LNCaP clone FGC (cell line): ENCODE measurements at regions not wholly inside any gene's neighbourhood (a gene's known extent, or its start where the extent isn't known, plus 50 kb on each side); places are given as distances from the start of the nearest gene placed in this dataset.
"Not testable (repeated sequence)": the region's sequence is repeated elsewhere in the genome, so short reads cannot be mapped to it uniquely, and the experiment has no call there.

Experiments
- DNase-seq: peaks from one replicate; pipeline ENCODE4 v3.0.0-alpha.2; 2011; ENCODE audit warnings: low read depth
- H3K4me3 ChIP-seq: 2 replicates; pipeline ENCODE4 v1.5.1; 2011; ENCODE audit warnings: mild to moderate bottlenecking, low read depth, low read length, control low read depth
- TF ChIP-seq, protein P1 (sequence below): IDR thresholded peaks from 2 replicates; pipeline ENCODE4 v1.5.1; 2012; ENCODE audit warnings: mild to moderate bottlenecking; ENCODE audit not compliant: control insufficient read depth, insufficient read depth; ENCODE audit errors: extremely low read depth

DNA sequence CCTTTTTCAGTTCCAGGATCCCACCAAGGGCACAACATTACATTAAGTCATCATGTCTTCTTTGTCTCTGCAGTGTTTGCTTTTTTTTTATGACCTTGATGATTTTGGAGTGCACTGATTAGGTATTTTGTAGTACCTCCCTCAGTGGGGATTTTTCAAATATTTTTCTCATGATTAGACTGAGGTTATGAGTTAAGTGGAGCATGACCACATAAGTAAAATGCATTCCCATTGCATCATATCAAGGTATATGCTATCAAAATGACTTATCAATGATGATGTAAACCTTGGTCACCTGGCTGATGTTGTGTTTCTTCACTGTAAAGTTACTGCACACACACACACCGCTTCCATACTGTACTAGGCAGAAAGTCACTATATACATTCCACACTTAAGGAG lies 96.7 kb upstream of the TRPC4 start:
- DNase-seq = no peak
- TF ChIP-seq, protein P1, sequence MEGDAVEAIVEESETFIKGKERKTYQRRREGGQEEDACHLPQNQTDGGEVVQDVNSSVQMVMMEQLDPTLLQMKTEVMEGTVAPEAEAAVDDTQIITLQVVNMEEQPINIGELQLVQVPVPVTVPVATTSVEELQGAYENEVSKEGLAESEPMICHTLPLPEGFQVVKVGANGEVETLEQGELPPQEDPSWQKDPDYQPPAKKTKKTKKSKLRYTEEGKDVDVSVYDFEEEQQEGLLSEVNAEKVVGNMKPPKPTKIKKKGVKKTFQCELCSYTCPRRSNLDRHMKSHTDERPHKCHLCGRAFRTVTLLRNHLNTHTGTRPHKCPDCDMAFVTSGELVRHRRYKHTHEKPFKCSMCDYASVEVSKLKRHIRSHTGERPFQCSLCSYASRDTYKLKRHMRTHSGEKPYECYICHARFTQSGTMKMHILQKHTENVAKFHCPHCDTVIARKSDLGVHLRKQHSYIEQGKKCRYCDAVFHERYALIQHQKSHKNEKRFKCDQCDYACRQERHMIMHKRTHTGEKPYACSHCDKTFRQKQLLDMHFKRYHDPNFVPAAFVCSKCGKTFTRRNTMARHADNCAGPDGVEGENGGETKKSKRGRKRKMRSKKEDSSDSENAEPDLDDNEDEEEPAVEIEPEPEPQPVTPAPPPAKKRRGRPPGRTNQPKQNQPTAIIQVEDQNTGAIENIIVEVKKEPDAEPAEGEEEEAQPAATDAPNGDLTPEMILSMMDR = no peak
- no peak overlapping the region for H3K4me3 ChIP-seq

DNA sequence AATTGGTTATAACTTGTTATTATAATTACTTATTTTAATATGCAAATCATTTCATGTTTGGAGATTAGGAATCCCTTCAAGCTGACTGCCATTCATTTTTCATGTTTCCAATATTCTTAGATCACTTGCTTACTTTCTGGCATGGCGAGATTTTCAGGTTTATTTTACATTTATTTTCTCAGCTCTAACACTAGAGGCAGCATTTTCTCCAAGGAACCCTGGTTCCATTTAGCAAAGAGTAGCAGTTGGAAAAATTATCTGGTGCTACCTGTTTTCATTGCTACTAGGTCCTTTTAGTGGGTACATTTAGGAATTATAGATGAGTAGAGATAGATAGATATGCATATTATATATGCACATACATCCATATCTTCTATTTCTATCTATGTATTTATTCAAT lies 90.9 kb upstream of the TRPC4 start:
- DNase-seq = no peak
- no peak overlapping the region for H3K4me3 ChIP-seq
- TF ChIP-seq, protein P1 = peak; percentile 45

DNA sequence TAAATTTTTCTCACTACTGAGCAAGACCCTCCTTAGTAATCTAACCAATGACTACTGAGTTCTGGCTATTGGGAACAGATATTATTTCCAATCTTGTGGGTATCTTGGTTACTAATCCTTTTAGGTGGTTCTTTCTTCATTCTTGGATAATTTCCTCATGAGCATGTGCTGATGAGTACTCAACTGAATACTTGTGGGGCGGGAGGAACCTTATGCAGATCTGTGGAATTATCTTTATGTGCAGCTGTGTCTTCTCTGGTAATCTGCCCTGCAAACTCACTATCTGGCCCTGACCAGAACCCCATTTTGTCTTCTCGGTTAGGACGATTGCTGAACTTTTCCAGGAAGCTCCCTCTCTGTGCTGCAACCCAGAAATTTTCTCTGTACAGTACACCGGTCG lies 89.7 kb upstream of the TRPC4 start:
- TF ChIP-seq, protein P1 = no peak
- DNase-seq = no peak
- no peak overlapping the region for H3K4me3 ChIP-seq

- no peak for DNase-seq
- H3K4me3 ChIP-seq = no peak overlapping the region
- TF ChIP-seq, protein P1 = no peak
Measured at GRCh38 chr13:37956536-37956935, 87.0 kb upstream of the TRPC4 start.

DNA sequence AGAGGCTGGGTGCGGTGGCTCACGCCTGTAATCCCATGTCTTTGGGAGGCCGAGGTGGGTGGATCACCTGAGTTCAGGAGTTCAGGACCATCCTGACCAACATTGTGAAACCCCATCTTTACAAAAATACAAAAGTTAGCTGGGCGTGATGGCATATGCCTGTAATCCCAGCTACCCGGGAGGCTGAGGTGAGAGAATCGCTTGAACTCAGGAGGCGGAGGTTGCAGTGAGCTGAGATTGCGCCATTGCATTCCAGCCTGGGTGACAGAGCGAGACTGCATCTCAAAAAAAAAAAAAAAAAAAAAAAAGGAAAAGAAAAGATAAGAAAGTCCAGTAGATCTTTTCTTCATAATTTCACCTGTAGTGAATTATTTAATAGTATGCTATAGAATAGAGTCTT lies 85.0 kb upstream of the TRPC4 start:
- not testable (repeated sequence) for DNase-seq, H3K4me3 ChIP-seq

DNA sequence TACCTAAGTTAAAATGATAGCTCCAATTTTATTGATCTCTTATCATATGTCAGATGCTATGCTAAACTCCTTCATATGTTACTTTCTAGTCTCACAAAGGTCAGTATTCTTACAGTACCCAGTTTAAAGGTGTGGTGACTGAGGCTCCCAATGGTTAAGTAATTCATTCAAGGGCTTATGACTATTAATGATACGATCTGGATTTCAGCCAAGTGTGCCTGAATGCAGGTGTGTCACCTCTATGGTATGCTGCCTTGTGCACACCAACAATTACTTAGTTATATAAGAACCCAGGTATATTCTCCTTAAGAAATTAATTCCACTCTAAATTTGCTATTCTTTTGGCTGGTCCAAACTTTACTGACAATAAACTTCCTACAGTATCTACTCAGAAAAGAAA lies 84.6 kb upstream of the TRPC4 start:
- TF ChIP-seq, protein P1 = no peak
- no peak for DNase-seq
- H3K4me3 ChIP-seq = no peak overlapping the region

GRCh38 chr13:37953696-37954095 lies 84.1 kb upstream of the TRPC4 start:
- H3K4me3 ChIP-seq = no peak overlapping the region
- DNase-seq = no peak
- TF ChIP-seq, protein P1 = no peak

- no peak overlapping the region for H3K4me3 ChIP-seq
- no peak for DNase-seq
- TF ChIP-seq, protein P1 = no peak
Measured at GRCh38 chr13:37950016-37950415, 80.4 kb upstream of the TRPC4 start.
